CD4-positive, alpha-beta T cell treated with Interleukin-21 for 1 hour (primary cell): ENCODE measurements at regions not wholly inside any gene's neighbourhood (a gene's known extent, or its start where the extent isn't known, plus 50 kb on each side); places are given as distances from the start of the nearest gene placed in this dataset.
"Not testable (repeated sequence)": the region's sequence is repeated elsewhere in the genome, so short reads cannot be mapped to it uniquely, and the experiment has no call there.

Source experiments
- DNase-seq: peaks from one replicate; pipeline ENCODE4 v3.0.0-alpha.2; 2020

GRCh38 chr4:177957596-177958360, 515.5 kb upstream of the AGA start:
- no peak for DNase-seq

GRCh38 chr4:177960566-177960965, 518.3 kb upstream of the AGA start:
- DNase-seq: no peak

GRCh38 chr4:177961761-177962380, 519.6 kb upstream of the AGA start:
- no peak for DNase-seq

GRCh38 chr4:177964061-177964460, 521.8 kb upstream of the AGA start:
- no peak for DNase-seq

- DNase-seq: no peak
Measured at GRCh38 chr4:177964693-177965168, 522.5 kb upstream of the AGA start.

- DNase-seq: no peak
Measured at GRCh38 chr4:177967328-177967727, 525.1 kb upstream of the AGA start.

- DNase-seq: no peak
Measured at GRCh38 chr4:177968817-177969442, 526.7 kb upstream of the AGA start.

- no peak for DNase-seq
Measured at GRCh38 chr4:177974461-177974860, 532.2 kb upstream of the AGA start.

- no peak for DNase-seq
Measured at GRCh38 chr4:177975315-177975987, 533.2 kb upstream of the AGA start.

GRCh38 chr4:177986236-177986635, 544.0 kb upstream of the AGA start:
- no peak for DNase-seq

GRCh38 chr4:177987896-177988295, 545.7 kb upstream of the AGA start:
- DNase-seq: no peak

GRCh38 chr4:177989503-177990201, 547.4 kb upstream of the AGA start:
- no peak for DNase-seq

GRCh38 chr4:178003098-178003657, 560.9 kb upstream of the AGA start:
- no peak for DNase-seq

- no peak for DNase-seq
Measured at GRCh38 chr4:178010596-178010995, 568.4 kb upstream of the AGA start.

- not testable (repeated sequence) for DNase-seq
Measured at GRCh38 chr4:178015046-178015445, 572.8 kb upstream of the AGA start.

- DNase-seq: no peak
Measured at GRCh38 chr4:178026999-178027398, 584.8 kb upstream of the AGA start.

- DNase-seq: no peak
Measured at GRCh38 chr4:178027796-178028195, 585.6 kb upstream of the AGA start.

- DNase-seq: no peak
Measured at GRCh38 chr4:178028481-178028880, 586.2 kb upstream of the AGA start.

- DNase-seq: no peak
Measured at GRCh38 chr4:178037459-178038214, 595.4 kb upstream of the AGA start.

GRCh38 chr4:178056996-178057395, 614.8 kb upstream of the AGA start:
- DNase-seq: no peak

GRCh38 chr4:178063568-178063967, 621.3 kb upstream of the AGA start:
- no peak for DNase-seq
